ENCODE measurements at regions not wholly inside any gene's neighbourhood (a gene's known extent, or its start where the extent isn't known, plus 50 kb on each side); places are given as distances from the start of the nearest gene placed in this dataset.

- Histone ChIP-seq H3K27ac (ENCODE audit: low read depth, low read length) (no peak overlapping the region), H3K27me3 (ENCODE audit: control insufficient read depth, low read length) (no peaks in the 10 kb centered on the region), H3K4me1 (ENCODE audit: control insufficient read depth, low read length) (peaks cover 30% of the 10 kb centered on the region), H4K20me1 (ENCODE audit: control insufficient read depth, insufficient read depth, low read depth, low read length) (no peaks in the 10 kb centered on the region), H3K9me3 (ENCODE audit: control insufficient read depth, insufficient read depth, low read length) (no peaks in the 10 kb centered on the region), H3K4me2 (ENCODE audit: low read length) (no peak overlapping the region), H3K9me2 (replicated peaks; ENCODE audit: control insufficient read depth, low read length) (no peaks in the 10 kb centered on the region), H3F3A (ENCODE audit: control insufficient read depth, insufficient read depth) (no peaks in the 10 kb centered on the region), H3K79me2 (ENCODE audit: control insufficient read depth, low read length) (no peaks in the 10 kb centered on the region), H3K36me3 (ENCODE audit: control insufficient read depth, low read length) (no peaks in the 10 kb centered on the region), H3K4me3 (ENCODE audit: low read length) (no peak overlapping the region)
- TF ChIP-seq CTCF (IDR thresholded peaks at IDR 0.05; ENCODE audit: low read depth, low read length, poor library complexity, severe bottlenecking): no peak
- no peak for TF ChIP-seq EZH2phosphoT487 (IDR thresholded peaks at IDR 0.05; ENCODE audit: borderline replicate concordance, low read length)
Observed at GRCh38 chr15:99452010-99452409, 113.8 kb upstream of the MEF2A start.

- no peak overlapping the region for H3K4me3 ChIP-seq (ENCODE audit: low read length)
- no peaks in the 10 kb centered on the region for H3K9me3 ChIP-seq (ENCODE audit: control insufficient read depth, insufficient read depth, low read length)
- H4K20me1 ChIP-seq (ENCODE audit: control insufficient read depth, insufficient read depth, low read depth, low read length): no peaks in the 10 kb centered on the region
- no peaks in the 10 kb centered on the region for H3K27me3 ChIP-seq (ENCODE audit: control insufficient read depth, low read length)
- H3K79me2 ChIP-seq (ENCODE audit: control insufficient read depth, low read length): no peaks in the 10 kb centered on the region
- H3K4me1 ChIP-seq (ENCODE audit: control insufficient read depth, low read length): peaks cover 20% of the 10 kb centered on the region
- no peaks in the 10 kb centered on the region for H3F3A ChIP-seq (ENCODE audit: control insufficient read depth, insufficient read depth)
- no peaks in the 10 kb centered on the region for H3K36me3 ChIP-seq (ENCODE audit: control insufficient read depth, low read length)
- no peak overlapping the region for H3K27ac ChIP-seq (ENCODE audit: low read depth, low read length)
- TF ChIP-seq CTCF (IDR thresholded peaks at IDR 0.05; ENCODE audit: low read depth, low read length, poor library complexity, severe bottlenecking) (no peak), EZH2phosphoT487 (IDR thresholded peaks at IDR 0.05; ENCODE audit: borderline replicate concordance, low read length) (no peak)
- peak overlapping the region; percentile 7; the same call in 1 of the 2 replicates for H3K4me2 ChIP-seq (ENCODE audit: low read length)
- no peaks in the 10 kb centered on the region for H3K9me2 ChIP-seq (replicated peaks; ENCODE audit: control insufficient read depth, low read length)
Observed at GRCh38 chr15:99452728-99453636, 112.8 kb upstream of the MEF2A start.

GRCh38 chr15:99453637-99454030 is 112.2 kb upstream of the MEF2A start:
- Histone ChIP-seq H3K4me2 (ENCODE audit: low read length) (no peak overlapping the region), H3K79me2 (ENCODE audit: control insufficient read depth, low read length) (no peaks in the 10 kb centered on the region), H3K9me2 (replicated peaks; ENCODE audit: control insufficient read depth, low read length) (no peaks in the 10 kb centered on the region), H3K27ac (ENCODE audit: low read depth, low read length) (no peak overlapping the region), H3K36me3 (ENCODE audit: control insufficient read depth, low read length) (no peaks in the 10 kb centered on the region), H3F3A (ENCODE audit: control insufficient read depth, insufficient read depth) (no peaks in the 10 kb centered on the region), H3K4me3 (ENCODE audit: low read length) (no peak overlapping the region), H3K27me3 (ENCODE audit: control insufficient read depth, low read length) (no peaks in the 10 kb centered on the region), H3K4me1 (ENCODE audit: control insufficient read depth, low read length) (peaks cover 18% of the 10 kb centered on the region), H4K20me1 (ENCODE audit: control insufficient read depth, insufficient read depth, low read depth, low read length) (no peaks in the 10 kb centered on the region), H3K9me3 (ENCODE audit: control insufficient read depth, insufficient read depth, low read length) (no peaks in the 10 kb centered on the region)
- no peak for TF ChIP-seq CTCF (IDR thresholded peaks at IDR 0.05; ENCODE audit: low read depth, low read length, poor library complexity, severe bottlenecking)
- TF ChIP-seq EZH2phosphoT487 (IDR thresholded peaks at IDR 0.05; ENCODE audit: borderline replicate concordance, low read length): no peak
